Mesothelial cell of epicardium (in vitro differentiated cells): ENCODE measurements at regions not wholly inside any gene's neighbourhood (a gene's known extent, or its start where the extent isn't known, plus 50 kb on each side); places are given as distances from the start of the nearest gene placed in this dataset.
"Not testable (repeated sequence)": the region's sequence is repeated elsewhere in the genome, so short reads cannot be mapped to it uniquely, and the experiment has no call there.

Experiments used
- DNase-seq, 2 experiments: peaks; one replicate each; pipeline ENCODE4 v3.0.0; 2021; ENCODE audit warnings: low spot score in 2 of 2; ENCODE audit not compliant: unreplicated experiment in 2 of 2
- H3K27ac Mint-ChIP-seq: 2 replicates; pipeline ENCODE4 v1.8.0; 2021; ENCODE audit warnings: mixed read lengths
- H3K27me3 Mint-ChIP-seq: 2 replicates; pipeline ENCODE4 v1.8.0; 2021; ENCODE audit warnings: low read depth, mixed read lengths
- H3K36me3 Mint-ChIP-seq: 2 replicates; pipeline ENCODE4 v1.8.0; 2021; ENCODE audit warnings: mixed read lengths
- H3K4me1 Mint-ChIP-seq: 2 replicates; pipeline ENCODE4 v1.8.0; 2021; ENCODE audit warnings: mixed read lengths
- H3K4me3 Mint-ChIP-seq: 2 replicates; pipeline ENCODE4 v1.8.0; 2021; ENCODE audit warnings: mild to moderate bottlenecking, moderate library complexity, mixed read lengths
- H3K9me3 Mint-ChIP-seq: 2 replicates; pipeline ENCODE4 v1.8.0; 2021; ENCODE audit warnings: mixed read lengths
- TF ChIP-seq, protein P1 (sequence below): fragments of 200-600 bp; sonication (generic); IDR thresholded peaks from one replicate; pipeline ENCODE4 v1.5.0; 2021; ENCODE audit warnings: antibody characterized with exemption; ENCODE audit not compliant: unreplicated experiment

DNA sequence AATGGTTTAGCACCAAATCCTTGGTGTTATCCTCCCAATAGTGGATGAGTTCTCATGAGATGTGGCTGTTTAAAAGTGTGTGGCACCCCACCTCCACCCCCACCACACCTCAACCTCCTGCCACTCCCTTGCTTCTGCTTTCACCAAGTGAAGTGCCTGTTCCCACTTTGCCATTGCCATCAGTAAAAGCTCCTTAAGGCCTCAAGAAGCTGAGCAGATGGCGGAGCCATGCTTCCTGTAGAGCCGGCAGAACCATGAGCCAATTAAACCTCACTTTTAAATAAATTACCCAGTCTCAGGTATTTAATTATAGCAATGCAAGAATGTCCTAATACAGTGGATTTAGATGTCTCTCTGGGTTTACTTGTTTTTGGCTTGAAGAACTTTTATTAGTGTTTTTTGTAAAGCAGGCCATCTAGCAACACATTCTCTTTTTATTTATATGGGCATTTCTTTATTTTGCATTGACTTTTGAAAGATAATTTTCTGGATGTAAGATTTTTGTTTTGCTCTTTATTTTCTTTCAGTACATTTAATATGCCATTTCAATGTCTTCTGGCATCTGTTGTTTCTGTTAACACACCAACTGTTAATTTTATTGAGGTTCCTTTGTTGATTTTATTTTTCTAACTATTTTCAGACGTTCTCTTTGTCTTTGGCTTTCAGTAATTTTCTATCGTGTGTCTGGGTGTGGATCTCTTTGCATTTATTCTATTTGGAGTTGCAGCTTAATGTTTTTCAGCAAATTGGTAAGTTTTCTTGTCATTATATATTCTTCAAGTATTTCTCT is 724.5 kb upstream of the CNTN5 start:
- peaks cover 20% of the 10 kb centered on the region for H3K4me1 Mint-ChIP-seq
- H3K27ac Mint-ChIP-seq = peak overlapping the region; percentile 30
- H3K9me3 Mint-ChIP-seq = no peaks in the 10 kb centered on the region
- H3K27me3 Mint-ChIP-seq = no peaks in the 10 kb centered on the region
- TF ChIP-seq, protein P1, sequence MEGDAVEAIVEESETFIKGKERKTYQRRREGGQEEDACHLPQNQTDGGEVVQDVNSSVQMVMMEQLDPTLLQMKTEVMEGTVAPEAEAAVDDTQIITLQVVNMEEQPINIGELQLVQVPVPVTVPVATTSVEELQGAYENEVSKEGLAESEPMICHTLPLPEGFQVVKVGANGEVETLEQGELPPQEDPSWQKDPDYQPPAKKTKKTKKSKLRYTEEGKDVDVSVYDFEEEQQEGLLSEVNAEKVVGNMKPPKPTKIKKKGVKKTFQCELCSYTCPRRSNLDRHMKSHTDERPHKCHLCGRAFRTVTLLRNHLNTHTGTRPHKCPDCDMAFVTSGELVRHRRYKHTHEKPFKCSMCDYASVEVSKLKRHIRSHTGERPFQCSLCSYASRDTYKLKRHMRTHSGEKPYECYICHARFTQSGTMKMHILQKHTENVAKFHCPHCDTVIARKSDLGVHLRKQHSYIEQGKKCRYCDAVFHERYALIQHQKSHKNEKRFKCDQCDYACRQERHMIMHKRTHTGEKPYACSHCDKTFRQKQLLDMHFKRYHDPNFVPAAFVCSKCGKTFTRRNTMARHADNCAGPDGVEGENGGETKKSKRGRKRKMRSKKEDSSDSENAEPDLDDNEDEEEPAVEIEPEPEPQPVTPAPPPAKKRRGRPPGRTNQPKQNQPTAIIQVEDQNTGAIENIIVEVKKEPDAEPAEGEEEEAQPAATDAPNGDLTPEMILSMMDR = no peak
- no peak overlapping the region for H3K4me3 Mint-ChIP-seq
- H3K36me3 Mint-ChIP-seq = no peaks in the 10 kb centered on the region
- no peak for DNase-seq

GRCh38 chr11:98300719-98301118 is 720.0 kb upstream of the CNTN5 start:
- peaks cover 28% of the 10 kb centered on the region for H3K4me1 Mint-ChIP-seq
- H3K27ac Mint-ChIP-seq = no peak overlapping the region
- no peaks in the 10 kb centered on the region for H3K27me3 Mint-ChIP-seq
- H3K4me3 Mint-ChIP-seq = no peak overlapping the region
- no peak for DNase-seq
- H3K9me3 Mint-ChIP-seq = peaks cover 3% of the 10 kb centered on the region
- TF ChIP-seq, protein P1 = no peak
- no peaks in the 10 kb centered on the region for H3K36me3 Mint-ChIP-seq

GRCh38 chr11:98307827-98308491 is 712.8 kb upstream of the CNTN5 start:
- Mint-ChIP-seq H3K36me3 (no peaks in the 10 kb centered on the region), H3K4me1 (peaks cover 26% of the 10 kb centered on the region)

GRCh38 chr11:98330306-98330705 is 690.4 kb upstream of the CNTN5 start:
- not testable (repeated sequence) for H3K27me3 Mint-ChIP-seq, H3K27ac Mint-ChIP-seq, H3K36me3 Mint-ChIP-seq, DNase-seq, H3K4me1 Mint-ChIP-seq, H3K4me3 Mint-ChIP-seq, H3K9me3 Mint-ChIP-seq

More at GRCh38 chr11:98307827-98308491, 712.8 kb upstream of the CNTN5 start:
- TF ChIP-seq, protein P1 = no peak
- Mint-ChIP-seq H3K9me3 (no peaks in the 10 kb centered on the region), H3K27ac (no peak overlapping the region), H3K4me3 (no peak overlapping the region), H3K27me3 (no peaks in the 10 kb centered on the region)
- DNase-seq = no peak

- DNase-seq = no peak
- Mint-ChIP-seq H3K9me3 (no peaks in the 10 kb centered on the region), H3K4me3 (no peak overlapping the region), H3K27me3 (no peaks in the 10 kb centered on the region), H3K27ac (no peak overlapping the region), H3K4me1 (peaks cover 5% of the 10 kb centered on the region), H3K36me3 (no peaks in the 10 kb centered on the region)
- TF ChIP-seq, protein P1 = no peak
These were observed 662.2 kb upstream of the CNTN5 start for GRCh38 chr11:98358551-98358950.

DNA sequence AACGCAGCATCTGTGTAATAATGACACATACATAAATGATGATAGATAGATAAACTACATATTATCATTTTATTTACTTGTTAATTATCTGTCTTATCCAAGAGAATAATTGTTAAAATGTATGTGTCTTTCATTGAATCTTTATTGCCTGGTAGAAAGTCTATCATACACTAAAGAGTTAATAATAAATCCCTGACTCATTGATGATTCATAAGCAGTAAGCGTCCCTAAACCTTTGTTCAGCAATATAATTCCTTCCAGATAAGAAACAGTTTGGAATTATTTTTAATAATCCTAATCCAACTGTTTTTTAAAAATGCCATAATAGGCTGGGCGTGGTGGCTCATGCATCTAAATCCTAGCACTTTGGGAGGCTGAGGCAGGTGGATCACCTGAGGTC is 655.6 kb upstream of the CNTN5 start:
- no peak overlapping the region for H3K4me3 Mint-ChIP-seq
- H3K4me1 Mint-ChIP-seq = peaks cover 5% of the 10 kb centered on the region
- DNase-seq = no peak
- no peaks in the 10 kb centered on the region for H3K36me3 Mint-ChIP-seq
- no peaks in the 10 kb centered on the region for H3K9me3 Mint-ChIP-seq
- TF ChIP-seq, protein P1 = no peak
- no peak overlapping the region for H3K27ac Mint-ChIP-seq
- no peaks in the 10 kb centered on the region for H3K27me3 Mint-ChIP-seq
